ENCODE measurements at regions not wholly inside any gene's neighbourhood (a gene's known extent, or its start where the extent isn't known, plus 50 kb on each side); places are given as distances from the start of the nearest gene placed in this dataset.

GRCh38 chr16:58960484-58960883 is 226.4 kb upstream of the GOT2 start:
- no peak overlapping the region for H3K4me3 Mint-ChIP-seq (ENCODE audit: unreplicated experiment)
- no peak for DNase-seq (ENCODE audit: extremely low spot score, unreplicated experiment)
- H3K27me3 Mint-ChIP-seq (ENCODE audit: unreplicated experiment), result peaks cover 29% of the 10 kb centered on the region
- H3K36me3 Mint-ChIP-seq (ENCODE audit: unreplicated experiment), result no peaks in the 10 kb centered on the region
- no peaks in the 10 kb centered on the region for H3K9me3 Mint-ChIP-seq (ENCODE audit: unreplicated experiment)
- H3K4me1 Mint-ChIP-seq (ENCODE audit: unreplicated experiment), result no peaks in the 10 kb centered on the region
- H3K27ac Mint-ChIP-seq (ENCODE audit: unreplicated experiment), result no peak overlapping the region
- TF ChIP-seq CTCF (IDR thresholded peaks at IDR 0.05), result no peak

- Mint-ChIP-seq H3K36me3 (ENCODE audit: unreplicated experiment) (no peaks in the 10 kb centered on the region), H3K4me1 (ENCODE audit: unreplicated experiment) (no peaks in the 10 kb centered on the region), H3K4me3 (ENCODE audit: unreplicated experiment) (no peak overlapping the region), H3K27me3 (ENCODE audit: unreplicated experiment) (peaks cover 31% of the 10 kb centered on the region), H3K27ac (ENCODE audit: unreplicated experiment) (no peak overlapping the region), H3K9me3 (ENCODE audit: unreplicated experiment) (no peaks in the 10 kb centered on the region)
- no peak for TF ChIP-seq CTCF (IDR thresholded peaks at IDR 0.05)
- no peak for DNase-seq (ENCODE audit: extremely low spot score, unreplicated experiment)
Observed at GRCh38 chr16:58960034-58960433, 225.9 kb upstream of the GOT2 start.

- no peak for DNase-seq (ENCODE audit: extremely low spot score, unreplicated experiment)
- Mint-ChIP-seq H3K36me3 (ENCODE audit: unreplicated experiment) (no peaks in the 10 kb centered on the region), H3K4me3 (ENCODE audit: unreplicated experiment) (no peak overlapping the region), H3K27ac (ENCODE audit: unreplicated experiment) (no peak overlapping the region), H3K4me1 (ENCODE audit: unreplicated experiment) (no peaks in the 10 kb centered on the region), H3K9me3 (ENCODE audit: unreplicated experiment) (no peaks in the 10 kb centered on the region), H3K27me3 (ENCODE audit: unreplicated experiment) (peaks cover 37% of the 10 kb centered on the region)
- TF ChIP-seq CTCF (IDR thresholded peaks at IDR 0.05), result no peak
Observed at GRCh38 chr16:58958749-58959148, 224.6 kb upstream of the GOT2 start.

GRCh38 chr16:58948244-58948643 is 214.1 kb upstream of the GOT2 start:
- peaks cover 1% of the 10 kb centered on the region for H3K4me1 Mint-ChIP-seq (ENCODE audit: unreplicated experiment)
- no peak overlapping the region for H3K4me3 Mint-ChIP-seq (ENCODE audit: unreplicated experiment)
- no peaks in the 10 kb centered on the region for H3K36me3 Mint-ChIP-seq (ENCODE audit: unreplicated experiment)
- peaks cover 4% of the 10 kb centered on the region for H3K9me3 Mint-ChIP-seq (ENCODE audit: unreplicated experiment)
- H3K27me3 Mint-ChIP-seq (ENCODE audit: unreplicated experiment), result peaks cover 8% of the 10 kb centered on the region
- no peak for DNase-seq (ENCODE audit: extremely low spot score, unreplicated experiment)
- no peak for TF ChIP-seq CTCF (IDR thresholded peaks at IDR 0.05)
- H3K27ac Mint-ChIP-seq (ENCODE audit: unreplicated experiment), result no peak overlapping the region

- Mint-ChIP-seq H3K27me3 (ENCODE audit: unreplicated experiment) (peaks cover 8% of the 10 kb centered on the region), H3K36me3 (ENCODE audit: unreplicated experiment) (no peaks in the 10 kb centered on the region)
- no peak for DNase-seq (ENCODE audit: extremely low spot score, unreplicated experiment)
Observed at GRCh38 chr16:58940609-58941008, 206.5 kb upstream of the GOT2 start.

More at GRCh38 chr16:58940609-58941008, 206.5 kb upstream of the GOT2 start:
- Mint-ChIP-seq H3K27ac (ENCODE audit: unreplicated experiment) (no peak overlapping the region), H3K9me3 (ENCODE audit: unreplicated experiment) (no peaks in the 10 kb centered on the region), H3K4me1 (ENCODE audit: unreplicated experiment) (peaks cover 2% of the 10 kb centered on the region), H3K4me3 (ENCODE audit: unreplicated experiment) (no peak overlapping the region)
- TF ChIP-seq CTCF (IDR thresholded peaks at IDR 0.05), result no peak
